ENCODE measurements at regions not wholly inside any gene's neighbourhood (a gene's known extent, or its start where the extent isn't known, plus 50 kb on each side); places are given as distances from the start of the nearest gene placed in this dataset.

DNA sequence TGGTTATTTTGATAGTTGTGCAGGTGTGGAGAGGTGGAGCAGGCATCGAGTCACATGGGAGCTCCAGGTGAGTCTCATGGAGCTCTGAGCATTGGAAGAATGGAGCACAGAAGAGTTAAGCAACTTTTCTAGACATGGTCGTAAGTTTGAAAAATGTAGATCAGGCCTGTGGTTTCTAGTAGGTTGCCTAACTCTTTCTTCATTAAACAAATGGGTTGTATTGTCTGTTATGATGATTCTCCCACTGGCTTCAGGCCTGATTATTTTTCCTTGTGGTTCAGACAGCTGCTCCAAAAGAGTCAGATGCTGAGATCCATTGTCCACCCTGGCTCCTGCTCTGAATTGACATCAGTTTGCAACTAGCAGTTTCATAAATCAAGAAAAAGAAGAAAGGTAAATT is 80.3 kb upstream of the RPS23 start:
- DNase-seq (ENCODE audit: low spot score), result no peak

DNA sequence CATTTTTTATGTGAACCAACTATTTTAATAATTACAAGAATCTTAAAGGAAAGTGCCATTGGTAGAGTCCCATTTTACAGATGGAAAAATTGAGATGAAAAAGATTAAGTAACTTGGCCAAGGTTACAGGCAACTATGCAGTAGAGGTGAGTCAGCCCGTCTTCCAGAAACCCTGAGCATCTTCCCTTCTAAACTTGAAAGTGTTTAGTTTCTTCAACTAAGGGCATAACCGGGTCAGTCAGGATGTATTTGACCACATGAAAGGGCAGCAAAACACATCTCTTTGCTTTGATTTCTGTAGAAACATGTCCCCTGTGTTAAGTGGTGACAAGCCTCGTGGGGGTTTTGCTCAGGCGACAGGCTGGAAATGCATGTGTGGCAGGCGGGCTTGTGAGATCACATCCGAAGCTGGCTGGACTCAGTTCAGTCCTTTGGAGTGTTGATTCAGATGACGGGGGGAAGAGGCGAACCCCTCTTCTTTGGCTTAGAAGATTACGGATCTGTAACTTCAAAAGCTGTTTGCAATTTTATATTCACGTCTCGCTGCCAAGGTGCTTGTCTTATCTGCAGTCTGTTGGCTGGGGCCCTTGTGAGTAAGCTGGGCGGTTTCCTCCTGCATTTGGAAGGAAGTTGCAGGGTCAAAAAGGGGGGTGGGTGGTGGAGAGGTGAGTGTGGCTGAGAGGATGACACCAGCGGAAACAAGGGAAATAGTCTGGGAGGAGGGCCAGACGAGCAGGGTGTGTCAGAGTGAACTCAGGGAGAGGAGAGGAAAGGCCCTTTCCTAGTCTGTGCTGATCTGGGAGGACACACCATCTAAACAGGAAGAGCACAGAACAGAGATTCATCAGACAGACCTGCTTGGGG is 78.9 kb upstream of the RPS23 start:
- peak; percentile 84 for DNase-seq (ENCODE audit: low spot score)

GRCh38 chr5:82356021-82356420 is 77.9 kb upstream of the RPS23 start:
- DNase-seq (ENCODE audit: low spot score), result no peak

DNA sequence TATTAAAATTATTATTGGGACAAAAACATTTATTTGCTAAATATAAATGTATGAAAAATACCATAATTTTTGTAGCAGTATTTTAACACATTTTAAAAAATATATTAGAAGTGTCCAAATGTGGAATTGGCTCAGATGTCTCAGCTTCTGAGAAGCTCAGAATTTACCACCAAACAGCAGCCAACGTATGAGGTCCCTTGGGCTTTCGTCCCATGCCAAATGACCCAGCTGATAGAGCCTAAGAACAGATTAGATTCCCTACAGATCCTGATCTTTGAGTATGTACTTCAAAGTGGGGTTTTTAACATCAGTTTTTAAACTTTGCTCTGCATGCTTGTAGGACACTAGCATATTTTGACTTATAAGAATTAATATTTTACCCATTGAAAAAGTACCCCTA is 77.3 kb upstream of the RPS23 start:
- no peak for DNase-seq (ENCODE audit: low spot score)

DNA sequence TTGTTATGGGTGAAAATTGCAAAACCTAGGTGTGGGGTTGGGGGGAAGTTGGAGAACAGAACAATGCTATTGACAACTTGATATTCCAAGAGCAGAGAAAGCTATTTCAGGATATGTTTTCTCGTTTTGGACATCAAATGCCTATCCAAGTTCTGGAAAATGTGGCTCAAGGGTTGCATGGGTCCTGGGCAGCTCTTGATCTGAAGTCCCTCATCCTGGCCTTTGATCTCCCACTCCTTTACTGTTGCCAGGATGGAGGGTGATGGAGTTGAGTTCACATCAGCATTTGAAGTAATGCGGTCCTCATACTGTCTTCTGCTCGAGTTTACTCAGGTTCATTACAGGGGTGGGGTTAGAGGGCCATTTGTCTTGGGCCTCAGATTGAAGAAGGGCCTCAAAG is 76.9 kb upstream of the RPS23 start:
- no peak for DNase-seq (ENCODE audit: low spot score)

- no peak for DNase-seq (ENCODE audit: low spot score)
Measured at GRCh38 chr5:82354543-82354942, 76.4 kb upstream of the RPS23 start.

- DNase-seq (ENCODE audit: low spot score), result no peak
Measured at GRCh38 chr5:82353522-82353921, 75.4 kb upstream of the RPS23 start.

DNA sequence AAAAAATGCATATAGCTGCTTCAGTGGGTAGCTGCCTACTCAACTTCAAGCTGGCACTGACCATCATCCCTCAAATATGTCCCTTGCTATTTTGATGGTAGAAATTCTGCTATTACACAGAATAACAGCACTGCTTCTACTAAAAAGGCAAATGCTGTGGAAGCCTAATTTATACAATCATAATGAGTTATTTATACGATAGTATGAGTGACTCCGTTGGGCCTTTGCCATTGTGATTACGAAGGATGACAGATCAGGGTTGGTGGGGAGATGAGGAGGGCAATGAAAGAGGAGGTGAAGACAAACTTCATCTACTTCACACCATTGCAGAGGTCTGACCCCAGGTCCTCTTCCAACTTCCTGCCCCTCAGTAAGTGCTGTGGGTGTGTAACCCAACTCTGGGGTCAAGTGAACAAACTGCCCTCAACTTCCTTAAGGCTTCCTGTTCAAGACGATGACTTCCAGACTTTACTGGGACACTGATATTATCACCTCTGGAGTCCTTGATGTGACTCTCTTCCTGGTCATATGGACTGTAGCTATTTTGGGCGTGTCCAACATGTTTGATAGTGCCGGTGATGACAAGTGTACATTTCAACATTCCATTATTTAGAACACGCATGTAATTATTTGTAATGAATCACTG is 74.1 kb upstream of the RPS23 start:
- no peak for DNase-seq (ENCODE audit: low spot score)

- DNase-seq (ENCODE audit: low spot score), result peak; percentile 69
Measured at GRCh38 chr5:82351754-82352145, 73.6 kb upstream of the RPS23 start.

- no peak for DNase-seq (ENCODE audit: low spot score)
Measured at GRCh38 chr5:82351297-82351696, 73.1 kb upstream of the RPS23 start.

- no peak for DNase-seq (ENCODE audit: low spot score)
Measured at GRCh38 chr5:82349652-82350051, 71.5 kb upstream of the RPS23 start.

GRCh38 chr5:82348784-82349425 is 70.8 kb upstream of the RPS23 start:
- no peak for DNase-seq (ENCODE audit: low spot score)

- no peak for DNase-seq (ENCODE audit: low spot score)
Measured at GRCh38 chr5:82347201-82347865, 69.2 kb upstream of the RPS23 start.

- no peak for DNase-seq (ENCODE audit: low spot score)
Measured at GRCh38 chr5:82346399-82347165, 68.4 kb upstream of the RPS23 start.

DNA sequence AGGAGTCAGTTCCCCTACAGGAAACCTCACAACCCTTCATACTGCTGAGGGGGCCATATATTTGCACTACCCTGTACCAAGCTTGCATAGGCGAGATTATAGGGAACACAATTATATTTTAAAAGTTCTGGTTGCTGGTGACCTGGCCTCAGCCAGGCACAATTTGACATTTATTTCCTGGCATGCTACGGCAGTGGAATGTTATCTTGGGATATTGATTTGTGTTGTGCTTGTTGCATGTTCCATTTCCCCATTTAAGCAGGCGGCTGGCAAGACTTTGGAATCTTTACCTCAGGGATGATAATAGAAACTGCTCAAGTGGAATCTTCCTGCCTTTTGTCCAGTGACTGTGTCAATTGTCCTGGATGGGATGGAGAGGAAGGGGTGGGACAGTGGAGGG is 67.0 kb upstream of the RPS23 start:
- DNase-seq (ENCODE audit: low spot score), result no peak

GRCh38 chr5:82341325-82341724 is 63.2 kb upstream of the RPS23 start:
- no peak for DNase-seq (ENCODE audit: low spot score)

DNA sequence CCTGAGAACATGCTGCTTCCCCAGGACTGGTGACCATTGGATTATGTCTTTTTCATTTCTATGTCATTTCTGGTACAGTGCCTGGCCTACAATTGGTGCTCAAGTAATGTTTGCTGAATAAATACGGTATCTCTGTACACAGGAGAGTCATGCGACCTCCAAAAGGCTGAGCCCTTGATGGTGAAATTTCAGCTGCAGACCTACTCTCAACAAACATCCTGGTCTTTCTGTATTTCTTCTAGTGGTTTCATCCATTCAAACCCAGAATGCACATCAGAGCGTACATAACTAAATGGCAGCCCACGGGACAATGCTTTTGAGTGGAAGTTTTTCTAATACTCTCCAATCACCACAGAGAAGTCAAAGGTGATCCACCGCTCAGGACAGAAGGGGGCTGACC is 62.6 kb upstream of the RPS23 start:
- no peak for DNase-seq (ENCODE audit: low spot score)

- DNase-seq (ENCODE audit: low spot score), result no peak
Measured at GRCh38 chr5:82339792-82340191, 61.6 kb upstream of the RPS23 start.

GRCh38 chr5:82338771-82339373 is 60.7 kb upstream of the RPS23 start:
- no peak for DNase-seq (ENCODE audit: low spot score)

- no peak for DNase-seq (ENCODE audit: low spot score)
Measured at GRCh38 chr5:82336959-82337351, 58.8 kb upstream of the RPS23 start.

- DNase-seq (ENCODE audit: low spot score), result no peak
Measured at GRCh38 chr5:82336226-82336958, 58.2 kb upstream of the RPS23 start.

Data from LoVo (cell line).